Esophagus muscularis mucosa (tissue), 4 donors: ENCODE measurements at regions not wholly inside any gene's neighbourhood (a gene's known extent, or its start where the extent isn't known, plus 50 kb on each side); places are given as distances from the start of the nearest gene placed in this dataset.

Experiments
- DNase-seq: peaks from one replicate; pipeline ENCODE4 v3.0.0-alpha.2; 2017; ENCODE audit errors: extremely low spot score
- H3K27ac ChIP-seq, 4 donors: fragments of 200-600 bp; sonication (generic); replicated peaks in 1 of 4; 1 replicate in 3 of 4; 2 replicates in 1 of 4; pipeline ENCODE4 v1.5.1; 2016 to 2019; ENCODE audit warnings: mild to moderate bottlenecking in 1 of 4
- H3K27me3 ChIP-seq, 4 donors: fragments of 200-600 bp; sonication (generic); one replicate each; pipeline versions ENCODE4 v1.5.1 to v1.6.0; 2016 to 2019
- H3K36me3 ChIP-seq, 4 donors: fragments of 200-600 bp; sonication (generic); one replicate each; pipeline ENCODE4 v1.5.1; 2016 to 2019
- H3K4me1 ChIP-seq, 4 donors: fragments of 200-600 bp; sonication (generic); one replicate each; pipeline ENCODE4 v1.5.1; 2016 to 2019
- H3K4me3 ChIP-seq, 4 donors: fragments of 200-600 bp; sonication (generic); 1 replicate in 2 of 4; 2 replicates in 2 of 4; pipeline ENCODE4 v1.5.1; 2016 to 2019; ENCODE audit warnings: mild to moderate bottlenecking in 4 of 4, moderate library complexity in 1 of 4
- H3K9me3 ChIP-seq, 4 donors: fragments of 200-600 bp; sonication (generic); 1 replicate in 3 of 4; 2 replicates in 1 of 4; pipeline ENCODE4 v1.5.1; 2016 to 2019
- CTCF ChIP-seq, 3 experiments: fragments of 200-600 bp in 2 of 3; fragments of 450-650 bp in 1 of 3; sonication (generic) in 2 of 3; IDR thresholded peaks; one replicate each; pipeline ENCODE4 v1.5.1; 2017 to 2019; ENCODE audit warnings: antibody characterized with exemption in 3 of 3, mild to moderate bottlenecking in 2 of 3, moderate library complexity in 1 of 3
- EP300 ChIP-seq: sonication (generic); formaldehyde crosslinking; IDR thresholded peaks from one replicate; pipeline ENCODE4 v1.6.1; 2017; ENCODE audit warnings: antibody characterized with exemption
- POLR2A ChIP-seq: fragments of 450-650 bp; IDR thresholded peaks from one replicate; pipeline ENCODE4 v1.6.1; 2017; ENCODE audit warnings: antibody characterized with exemption, moderate library complexity, mild to moderate bottlenecking, low read depth
- POLR2AphosphoS5 ChIP-seq, 2 donors: sonication (generic); formaldehyde crosslinking; IDR thresholded peaks; one replicate each; pipeline ENCODE4 v1.6.1; 2017; ENCODE audit warnings: antibody characterized with exemption in 2 of 2
- WGBS: methylation state at CpG from one replicate; pipeline ENCODE4 v1.1.5; 2018; 5-methylcytosine and 5-hydroxymethylcytosine counted together
- intact Hi-C: fragments of 100-400 bp; cut with DNase I; formaldehyde crosslinking; loops from one replicate; pipeline ENCODE4 v1.15.1; 2023

- Histone ChIP-seq H3K27me3 (no peaks in the 10 kb centered on the region), H3K4me3 (no peak overlapping the region), H3K4me1 (no peaks in the 10 kb centered on the region), H3K27ac (no peak overlapping the region), H3K9me3 (no peaks in the 10 kb centered on the region), H3K36me3 (no peaks in the 10 kb centered on the region)
- no peak for DNase-seq
- intact Hi-C loops = no loop called here
- WGBS = 10% methylated on average over 2 of the region's 2 CpGs
- no peak for TF ChIP-seq CTCF (IDR thresholded peaks at IDR 0.05)
- TF ChIP-seq POLR2AphosphoS5 (IDR thresholded peaks at IDR 0.05) = no peak
- no peak for TF ChIP-seq EP300
- TF ChIP-seq POLR2A = no peak
These were observed 94.3 kb downstream of the CT47B1 start for GRCh38 chrX:120781403-120781802.

GRCh38 chrX:120775959-120776358 is 99.7 kb downstream of the CT47B1 start:
- H3K9me3 ChIP-seq = no peaks in the 10 kb centered on the region
- no peak for DNase-seq
- 71% methylated on average over 3 of the region's 3 CpGs for WGBS
- H3K27ac ChIP-seq = no peak overlapping the region
- no peaks in the 10 kb centered on the region for H3K4me1 ChIP-seq
- intact Hi-C loops = loop anchor here (10.0 kb wide), 1 partner anchor 281 kb away; no protein-coding TSS in a partner anchor
- H3K4me3 ChIP-seq = no peak overlapping the region
- H3K27me3 ChIP-seq = no peaks in the 10 kb centered on the region
- H3K36me3 ChIP-seq = no peaks in the 10 kb centered on the region
- no peak for TF ChIP-seq EP300
- no peak for TF ChIP-seq POLR2A
- TF ChIP-seq POLR2AphosphoS5 (IDR thresholded peaks at IDR 0.05) = no peak
- TF ChIP-seq CTCF (IDR thresholded peaks at IDR 0.05) = no peak

- DNase-seq = no peak
- TF ChIP-seq CTCF (IDR thresholded peaks at IDR 0.05) (no peak), POLR2AphosphoS5 (IDR thresholded peaks at IDR 0.05) (no peak), EP300 (no peak), POLR2A (no peak)
- Histone ChIP-seq H3K9me3 (no peaks in the 10 kb centered on the region), H3K36me3 (no peaks in the 10 kb centered on the region), H3K27ac (no peak overlapping the region), H3K27me3 (no peaks in the 10 kb centered on the region), H3K4me3 (no peak overlapping the region), H3K4me1 (no peaks in the 10 kb centered on the region)
- intact Hi-C loops = loop anchor here (10.0 kb wide), 1 partner anchor 280 kb away; no protein-coding TSS in a partner anchor
These were observed 101.1 kb downstream of the CT47B1 start for GRCh38 chrX:120774606-120775005.

GRCh38 chrX:120773801-120774200 is 101.9 kb downstream of the CT47B1 start:
- no peak overlapping the region for H3K4me3 ChIP-seq
- no peaks in the 10 kb centered on the region for H3K36me3 ChIP-seq
- no peaks in the 10 kb centered on the region for H3K27me3 ChIP-seq
- H3K4me1 ChIP-seq = no peaks in the 10 kb centered on the region
- TF ChIP-seq EP300 (no peak), CTCF (IDR thresholded peaks at IDR 0.05) (no peak)
- WGBS = 56% methylated on average over 5 of the region's 5 CpGs
- no peaks in the 10 kb centered on the region for H3K9me3 ChIP-seq
- intact Hi-C loops = loop anchor here (10.0 kb wide), 1 partner anchor 279 kb away; no protein-coding TSS in a partner anchor
- no peak overlapping the region for H3K27ac ChIP-seq
- DNase-seq = no peak

GRCh38 chrX:120769576-120770341 is 105.9 kb downstream of the CT47B1 start:
- no peaks in the 10 kb centered on the region for H3K9me3 ChIP-seq
- no peaks in the 10 kb centered on the region for H3K27me3 ChIP-seq
- H3K27ac ChIP-seq = peak overlapping the region in 1 of 4 donors; percentile 25
- no peaks in the 10 kb centered on the region for H3K36me3 ChIP-seq
- DNase-seq = no peak
- WGBS = 63% methylated on average over 8 of the region's 8 CpGs
- TF ChIP-seq CTCF (IDR thresholded peaks at IDR 0.05) = peak in 1 of 3 experiments; percentile 9
- TF ChIP-seq POLR2AphosphoS5 (IDR thresholded peaks at IDR 0.05) = no peak
- TF ChIP-seq POLR2A = no peak
- H3K4me3 ChIP-seq = no peak overlapping the region
- no peaks in the 10 kb centered on the region for H3K4me1 ChIP-seq
- intact Hi-C loops = loop anchor here (10.0 kb wide), 1 partner anchor 275 kb away; no protein-coding TSS in a partner anchor
